ENCODE measurements at regions not wholly inside any gene's neighbourhood (a gene's known extent, or its start where the extent isn't known, plus 50 kb on each side); places are given as distances from the start of the nearest gene placed in this dataset.
A peak's percentile ranks its signal among the peaks of the same experiment; 100 is the strongest.

DNA sequence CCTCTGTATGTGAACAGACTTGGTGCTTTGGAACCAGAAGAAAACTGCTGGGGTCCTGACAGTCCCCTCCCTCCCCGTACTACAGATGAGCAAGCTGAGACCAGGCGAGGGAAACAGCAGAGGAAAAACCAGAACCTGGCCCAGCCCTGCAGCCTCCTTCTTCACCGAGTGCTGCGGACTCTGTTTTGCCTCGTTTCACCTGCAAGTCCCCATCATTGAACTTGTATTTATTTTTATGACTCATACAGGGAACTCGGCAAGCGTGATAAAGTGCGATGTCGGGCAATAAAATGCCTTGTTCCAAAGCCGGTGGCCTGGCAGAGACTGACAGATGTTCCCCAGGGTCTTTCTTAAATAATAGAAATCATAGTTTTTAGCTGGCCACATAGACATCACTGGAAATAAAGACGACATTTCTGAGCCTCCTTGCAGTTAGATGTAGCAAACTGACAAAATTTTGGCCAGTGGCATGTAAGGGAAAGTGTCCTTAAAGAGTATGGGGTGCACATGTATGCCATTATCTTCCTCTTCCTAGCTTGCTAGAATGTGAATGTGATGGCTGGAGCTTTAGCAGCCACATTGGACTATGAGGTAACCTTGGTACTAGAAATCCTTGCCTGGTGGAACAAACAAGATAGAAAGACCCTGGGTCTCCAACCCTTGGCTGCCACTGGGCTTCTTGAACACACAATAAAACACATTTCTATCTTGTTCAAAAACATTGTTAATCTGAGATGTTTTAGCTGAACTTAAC, 128.6 kb downstream of the IRF8 start:
- TF ChIP-seq CTCF (IDR thresholded peaks at IDR 0.05; ENCODE audit: control insufficient read depth, extremely low read depth, insufficient read depth) = no peak
- DNase-seq (ENCODE audit: low read depth) = peak; percentile 4
- H3K4me3 ChIP-seq (ENCODE audit: low read depth, low read length) = no peak overlapping the region

GRCh38 chr16:86029131-86029741, 130.3 kb downstream of the IRF8 start:
- no peak for DNase-seq (ENCODE audit: low read depth)
- H3K4me3 ChIP-seq (ENCODE audit: low read depth, low read length) = no peak overlapping the region
- TF ChIP-seq CTCF (IDR thresholded peaks at IDR 0.05; ENCODE audit: control insufficient read depth, extremely low read depth, insufficient read depth) = no peak

GRCh38 chr16:86030116-86030515, 131.2 kb downstream of the IRF8 start:
- no peak overlapping the region for H3K4me3 ChIP-seq (ENCODE audit: low read depth, low read length)
- no peak for DNase-seq (ENCODE audit: low read depth)
- TF ChIP-seq CTCF (IDR thresholded peaks at IDR 0.05; ENCODE audit: control insufficient read depth, extremely low read depth, insufficient read depth) = no peak

GRCh38 chr16:86031141-86031678, 132.2 kb downstream of the IRF8 start:
- no peak for TF ChIP-seq CTCF (IDR thresholded peaks at IDR 0.05; ENCODE audit: control insufficient read depth, extremely low read depth, insufficient read depth)
- no peak for DNase-seq (ENCODE audit: low read depth)
- no peak overlapping the region for H3K4me3 ChIP-seq (ENCODE audit: low read depth, low read length)

DNA sequence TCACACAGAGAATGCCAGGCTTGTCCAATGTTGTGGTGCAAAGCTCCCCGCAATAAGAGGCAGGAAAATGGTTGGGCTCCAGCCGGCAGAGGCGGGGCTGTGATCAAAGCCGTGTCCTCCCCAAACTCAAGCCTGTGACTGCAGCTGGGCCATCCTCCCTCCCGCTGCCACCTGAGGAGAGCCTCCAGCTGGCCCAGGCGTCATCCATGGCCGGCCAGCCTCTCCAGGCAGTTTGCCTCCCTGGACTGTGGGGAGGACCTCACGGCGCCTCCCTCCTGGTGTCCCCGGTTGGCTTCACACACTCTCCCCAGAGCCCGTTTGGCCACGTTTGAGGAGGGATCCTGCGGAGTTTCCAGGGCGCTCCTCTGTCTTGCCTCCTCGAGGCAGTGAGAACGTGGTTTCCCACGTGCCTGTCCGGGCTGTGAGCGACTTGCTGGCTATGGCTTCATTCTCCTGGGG, 134.1 kb downstream of the IRF8 start:
- DNase-seq (ENCODE audit: low read depth) = no peak
- no peak for TF ChIP-seq CTCF (IDR thresholded peaks at IDR 0.05; ENCODE audit: control insufficient read depth, extremely low read depth, insufficient read depth)

GRCh38 chr16:86033971-86034370, 135.0 kb downstream of the IRF8 start:
- DNase-seq (ENCODE audit: low read depth) = no peak
- TF ChIP-seq CTCF (IDR thresholded peaks at IDR 0.05; ENCODE audit: control insufficient read depth, extremely low read depth, insufficient read depth) = no peak
- H3K4me3 ChIP-seq (ENCODE audit: low read depth, low read length) = no peak overlapping the region

More for the DNA sequence above, 134.1 kb downstream of the IRF8 start:
- no peak overlapping the region for H3K4me3 ChIP-seq (ENCODE audit: low read depth, low read length)
